OCI-M2 (cell line): ENCODE measurements at regions not wholly inside any gene's neighbourhood (a gene's known extent, or its start where the extent isn't known, plus 50 kb on each side); places are given as distances from the start of the nearest gene placed in this dataset.

Experiments used
- DNase-seq: peaks from one replicate; lab custom pipeline; 2025; ENCODE audit not compliant: unreplicated experiment; lab: John Stamatoyannopoulos, UW

DNA sequence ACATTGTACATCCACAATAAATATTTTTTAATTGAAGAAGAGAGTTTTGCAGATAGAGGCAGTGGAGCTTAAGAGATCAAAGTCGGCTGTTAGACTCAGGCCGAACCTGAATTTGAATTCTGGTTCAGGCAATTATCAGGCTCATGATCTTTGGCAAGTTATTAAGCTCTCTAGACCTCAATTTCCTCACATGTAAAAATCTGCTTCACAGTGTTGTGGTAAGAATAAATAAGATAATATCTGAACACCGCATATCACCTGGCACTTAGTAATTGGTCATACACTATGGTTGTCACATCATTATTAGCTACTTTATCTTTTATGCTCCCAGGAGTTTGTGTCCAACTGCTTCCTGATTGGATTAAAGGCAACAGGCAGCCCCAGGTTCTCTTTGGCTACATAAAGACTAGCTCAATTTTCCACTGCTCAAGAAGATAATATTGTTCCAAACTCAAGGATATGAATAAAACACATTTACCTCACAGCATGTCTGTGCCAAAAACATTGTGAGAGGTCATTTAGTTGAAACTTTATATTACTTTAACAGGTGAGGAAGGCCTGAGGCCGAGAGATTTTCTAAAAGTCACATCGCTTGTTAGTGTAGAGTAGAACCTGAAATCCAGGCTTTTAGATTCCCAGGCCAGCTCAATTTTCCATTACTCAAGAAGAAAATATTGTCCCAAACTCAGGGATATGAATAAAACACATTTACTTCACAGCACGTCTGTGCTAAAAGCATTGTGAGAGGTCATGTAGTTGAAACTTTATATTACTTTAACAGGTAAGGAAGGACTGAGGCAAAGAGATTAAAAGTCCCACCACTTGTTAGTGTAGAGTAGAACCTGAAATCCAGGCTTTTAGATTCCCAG, 289.2 kb upstream of the PTGER4 start:
- DNase-seq, result no peak

- no peak for DNase-seq
Measured at GRCh38 chr5:40389591-40389990, 290.1 kb upstream of the PTGER4 start.

DNA sequence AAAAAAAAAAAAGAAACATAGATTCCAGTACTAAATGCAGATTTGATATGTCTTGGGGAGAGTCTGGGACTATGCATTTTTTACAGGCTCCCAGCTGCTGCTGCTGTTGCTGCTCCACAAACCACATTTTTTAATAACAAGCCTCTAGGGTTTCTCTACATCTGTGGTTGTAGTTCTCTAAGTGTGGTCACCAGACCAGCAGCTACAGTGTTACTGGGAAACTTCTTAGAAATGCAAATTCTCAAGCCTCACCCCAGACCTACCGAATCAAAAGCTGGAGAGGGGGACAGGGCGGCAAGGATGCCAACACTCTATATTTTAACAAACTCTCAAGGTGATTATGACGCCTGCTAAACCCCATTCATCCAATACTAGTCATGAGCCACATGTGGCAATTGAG, 293.4 kb upstream of the PTGER4 start:
- DNase-seq, result no peak

- DNase-seq, result no peak
Measured at GRCh38 chr5:40385544-40385943, 294.2 kb upstream of the PTGER4 start.

DNA sequence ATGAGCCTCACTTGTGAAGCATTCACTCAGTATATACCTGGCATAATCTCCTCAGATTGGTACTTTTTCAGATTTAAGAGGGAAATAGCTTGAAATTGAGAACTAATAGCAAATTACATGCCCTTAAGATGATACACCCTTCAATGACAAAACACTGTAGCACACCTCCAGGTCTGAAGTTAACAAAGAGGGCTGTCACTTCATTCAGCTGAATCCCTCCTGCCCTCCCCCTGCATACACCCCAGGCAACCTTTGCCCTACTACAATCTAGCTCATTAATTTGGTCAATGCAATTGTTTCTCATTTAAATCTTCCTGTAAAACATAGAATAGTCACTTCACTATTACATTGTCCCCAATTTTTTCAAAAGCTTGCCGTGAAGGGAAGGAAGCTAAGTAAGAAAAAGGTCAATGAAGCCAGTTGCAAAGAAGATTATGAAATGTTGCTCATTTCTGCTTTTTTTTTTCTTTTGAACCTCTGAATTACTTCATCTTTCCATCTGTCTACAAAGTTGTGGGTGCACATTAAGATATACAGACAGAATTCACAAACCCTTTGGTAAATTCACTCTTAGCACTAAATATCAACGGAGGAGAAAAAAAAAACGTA, 294.8 kb upstream of the PTGER4 start:
- DNase-seq, result no peak

DNA sequence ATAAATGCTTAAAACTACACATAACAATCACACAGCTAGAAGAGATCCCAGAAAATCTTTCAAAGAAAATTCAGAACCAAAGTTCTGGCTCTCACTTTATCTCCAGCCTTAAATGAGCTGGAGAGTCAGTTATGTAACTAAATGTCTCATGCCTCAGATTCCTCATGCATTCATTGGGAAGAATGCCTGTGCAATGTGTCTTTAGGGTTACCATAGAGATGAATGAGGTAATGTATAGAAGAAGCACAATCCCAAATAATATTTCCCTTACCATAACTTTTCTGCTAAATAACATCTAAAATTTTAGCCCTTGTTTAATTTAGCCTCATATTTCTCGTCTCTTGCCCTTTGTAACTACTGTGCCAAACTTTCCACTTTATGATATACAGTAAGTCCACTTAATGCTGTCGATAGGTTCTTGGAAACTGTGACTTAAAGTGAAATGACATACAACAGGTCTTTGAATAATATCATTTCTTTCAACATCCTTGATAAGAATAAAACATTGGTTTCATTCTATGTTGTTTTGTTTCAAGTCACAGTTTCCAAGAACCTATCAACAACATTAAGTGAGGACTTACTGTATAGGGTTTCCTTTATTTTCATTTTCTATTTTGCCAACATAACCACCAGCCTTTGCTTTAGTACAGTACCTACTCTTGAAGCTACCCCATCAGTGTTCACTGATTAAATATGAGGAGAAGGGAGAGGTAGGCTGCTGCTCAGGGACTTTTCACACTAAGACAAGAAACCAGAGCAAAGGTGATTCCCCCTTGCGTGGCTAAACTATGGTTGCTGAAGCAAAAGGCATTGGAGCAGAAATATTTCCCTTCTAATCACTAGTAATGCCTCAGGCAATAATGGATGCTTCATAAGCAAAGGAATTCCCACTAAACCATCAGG, 295.7 kb upstream of the PTGER4 start:
- no peak for DNase-seq

GRCh38 chr5:40381676-40382363, 297.9 kb upstream of the PTGER4 start:
- no peak for DNase-seq

GRCh38 chr5:40381016-40381415, 298.7 kb upstream of the PTGER4 start:
- DNase-seq, result no peak

DNA sequence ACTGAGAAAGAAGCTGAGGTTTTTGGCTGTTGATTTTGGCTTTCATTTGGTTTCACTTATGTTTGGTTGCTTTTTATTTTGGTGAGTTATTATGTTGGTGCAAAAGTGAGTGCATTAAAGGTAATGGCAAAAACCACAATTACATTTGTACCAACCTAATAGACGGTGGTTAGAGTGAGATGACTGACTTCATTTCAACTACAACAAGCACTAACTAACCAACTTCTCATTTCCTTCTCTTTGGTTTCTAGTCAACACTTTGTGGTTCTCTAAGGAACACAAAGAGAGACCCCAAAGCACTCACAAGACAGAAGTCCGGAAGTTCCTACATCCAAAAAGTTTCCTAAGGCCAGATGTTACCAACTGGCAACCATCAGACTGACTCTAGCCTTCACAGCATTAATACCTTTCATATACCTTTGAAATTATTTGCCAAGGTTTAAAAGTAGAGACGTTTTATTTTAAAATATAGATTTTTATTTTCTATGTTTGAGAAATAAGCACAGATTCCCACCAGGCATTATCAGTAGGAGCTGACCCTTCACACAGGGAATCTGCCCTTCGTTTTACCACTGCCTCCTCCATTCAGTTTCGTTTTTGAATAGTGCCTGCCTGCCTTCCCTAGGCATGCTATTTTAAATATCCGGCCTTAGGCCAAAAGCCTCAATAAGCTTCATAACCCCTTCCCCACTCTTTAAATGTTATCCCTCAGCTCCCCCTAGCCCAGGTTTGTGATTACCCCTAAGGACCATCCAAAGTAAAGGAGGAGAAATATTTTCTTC, 301.1 kb upstream of the PTGER4 start:
- DNase-seq, result no peak

- DNase-seq, result no peak
Measured at GRCh38 chr5:40376566-40376965, 303.1 kb upstream of the PTGER4 start.

DNA sequence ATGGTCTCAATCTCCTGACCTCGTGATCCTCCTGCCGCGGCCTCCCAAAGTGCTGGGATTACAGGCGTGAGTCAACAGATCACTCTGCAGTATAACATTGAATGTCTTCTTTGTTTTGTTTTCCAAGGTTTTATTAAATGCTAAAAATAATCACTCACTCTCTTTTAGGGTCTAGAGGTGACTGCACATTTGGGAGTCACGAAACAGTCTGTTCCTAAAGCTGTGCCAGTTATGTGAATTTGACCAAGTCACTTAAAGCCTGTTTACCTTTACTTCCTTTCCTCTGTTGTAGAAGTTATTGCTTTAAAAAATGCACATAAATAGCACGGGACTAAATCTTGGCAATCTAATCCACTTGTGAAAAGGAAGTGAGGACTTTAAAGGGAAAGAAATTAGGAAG, 304.9 kb upstream of the PTGER4 start:
- no peak for DNase-seq

- no peak for DNase-seq
Measured at GRCh38 chr5:40368200-40368599, 311.5 kb upstream of the PTGER4 start.

DNA sequence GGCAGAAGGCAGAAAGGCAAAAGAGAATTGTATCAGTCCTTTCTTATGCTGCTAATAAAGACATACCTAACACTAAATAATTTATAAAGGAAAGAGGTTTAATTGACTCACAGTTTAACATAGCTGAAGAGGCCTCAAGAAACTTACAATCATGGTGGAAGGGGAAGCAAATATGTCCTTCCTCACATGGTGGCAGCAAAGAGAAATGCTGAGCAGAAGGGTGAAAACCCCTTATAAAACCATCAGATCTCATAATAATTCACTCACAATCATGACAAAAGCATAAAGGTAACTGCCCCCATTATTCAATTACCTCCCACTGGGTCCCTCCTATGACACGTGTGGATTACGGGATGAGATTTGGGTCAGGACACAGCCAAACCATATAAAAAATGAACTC, 312.5 kb upstream of the PTGER4 start:
- DNase-seq, result no peak

DNA sequence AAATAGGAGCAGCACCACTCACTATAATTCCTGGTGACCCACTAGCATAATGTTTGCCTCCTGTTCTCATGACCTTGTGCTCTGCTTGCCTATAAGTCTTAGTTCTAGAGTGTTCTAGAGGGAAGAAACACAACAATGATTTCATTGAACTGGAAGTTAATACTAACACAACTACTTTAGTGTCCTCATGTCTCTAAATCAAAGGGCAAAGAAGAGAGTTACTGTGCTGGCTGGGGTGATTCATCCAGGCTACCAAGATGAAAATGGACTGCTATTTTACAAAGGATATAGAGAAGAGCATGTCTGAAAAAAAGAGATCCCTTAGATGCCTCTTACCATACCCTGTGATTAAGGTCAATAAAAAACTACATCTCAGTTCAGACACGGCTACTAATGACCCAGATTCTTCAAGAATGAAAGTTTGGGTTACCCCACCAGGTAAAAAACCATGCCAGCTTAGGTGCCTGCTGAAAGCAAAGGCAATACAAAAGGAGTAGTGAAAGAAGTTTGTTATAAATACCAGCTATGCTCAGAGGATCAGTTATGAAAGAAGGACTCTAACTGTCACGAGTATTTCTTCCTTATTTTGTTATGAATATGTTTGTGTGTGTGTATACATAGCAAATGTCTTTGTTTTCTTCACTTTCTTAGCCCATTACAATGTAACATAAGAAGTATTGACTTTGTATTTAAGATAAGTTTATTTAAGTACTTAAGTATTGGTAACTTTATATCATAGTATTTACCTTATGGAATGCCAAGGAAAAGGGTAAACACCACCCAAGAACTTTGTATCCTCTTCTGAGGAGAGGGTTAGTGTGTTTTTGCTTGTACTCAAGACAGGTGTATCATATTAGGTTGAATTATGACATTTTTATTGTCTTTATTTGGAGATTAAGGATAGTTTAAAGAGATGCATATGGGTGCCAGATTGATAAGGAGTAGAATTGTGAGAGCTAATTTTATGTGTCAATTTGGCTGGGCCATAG, 314.1 kb upstream of the PTGER4 start:
- DNase-seq, result no peak

- DNase-seq, result no peak
Measured at GRCh38 chr5:40364441-40364840, 315.3 kb upstream of the PTGER4 start.

DNA sequence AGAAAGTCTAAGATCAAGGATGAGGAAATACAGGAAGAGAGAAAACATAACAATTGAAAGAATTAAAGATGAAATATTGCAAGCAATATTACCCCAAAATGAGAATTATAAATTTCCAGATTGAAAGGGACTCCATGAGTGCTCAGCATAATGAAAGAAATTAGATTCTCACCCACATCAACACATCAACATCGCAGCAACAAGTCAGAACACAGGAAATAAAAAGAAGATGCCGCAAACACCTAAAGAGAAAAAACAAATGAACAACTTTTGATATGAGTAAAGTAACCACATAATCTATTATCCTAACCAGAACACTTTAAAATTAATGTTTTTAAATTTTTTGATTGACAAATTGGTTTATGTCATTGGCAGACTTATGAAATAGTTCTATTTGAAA, 318.3 kb upstream of the PTGER4 start:
- DNase-seq, result no peak

DNA sequence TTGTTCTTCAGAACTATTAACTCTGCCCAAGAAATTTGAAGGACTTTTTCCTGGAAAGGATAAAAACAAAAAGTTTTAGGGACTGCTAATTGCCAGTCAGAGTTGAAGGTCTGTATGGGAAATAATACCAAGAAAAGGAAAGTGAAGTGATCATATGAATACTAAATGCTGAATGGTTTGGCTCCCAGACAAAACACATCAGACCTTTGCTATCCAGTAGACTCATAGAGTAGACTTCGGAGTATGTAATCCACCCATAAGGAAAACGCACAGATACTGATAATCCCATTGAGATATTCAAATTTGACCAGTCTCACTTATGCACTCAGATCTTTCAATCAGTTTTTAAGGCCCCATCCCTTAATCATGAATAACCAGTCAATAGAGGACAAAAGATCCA, 319.0 kb upstream of the PTGER4 start:
- DNase-seq, result no peak

- DNase-seq, result no peak
Measured at GRCh38 chr5:40359832-40360231, 319.9 kb upstream of the PTGER4 start.

DNA sequence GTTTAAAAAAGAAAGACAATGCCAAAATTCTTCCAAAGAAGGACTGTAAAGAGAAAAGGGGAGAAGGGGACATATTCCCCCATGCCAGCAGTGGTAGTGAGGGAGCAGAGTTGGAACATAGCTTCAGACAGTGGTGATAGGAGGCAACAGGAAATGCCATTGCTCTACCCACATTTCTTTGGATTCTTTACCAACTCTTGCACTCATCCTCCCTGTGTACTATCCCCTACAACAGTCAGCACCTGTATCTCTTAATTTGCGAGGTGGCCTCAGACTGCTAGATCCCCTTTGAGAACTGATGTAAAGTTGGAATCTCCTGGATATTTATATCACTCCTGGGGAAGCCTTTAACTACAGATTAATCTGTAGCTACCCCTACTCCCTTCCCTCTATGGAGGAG, 320.6 kb upstream of the PTGER4 start:
- DNase-seq, result no peak
